Spleen (tissue), 7 donors: ENCODE measurements at regions not wholly inside any gene's neighbourhood (a gene's known extent, or its start where the extent isn't known, plus 50 kb on each side); places are given as distances from the start of the nearest gene placed in this dataset.

Experiments used
- CTCF ChIP-seq, 11 experiments: fragments of 200-600 bp in 7 of 11; fragments of 450-650 bp in 4 of 11; sonication (generic) in 4 of 11; IDR thresholded peaks in 8 of 11; conservative IDR thresholded peaks in 3 of 11; 1 replicate in 7 of 11; 2 replicates in 4 of 11; pipeline versions ENCODE4 v1.4.0 to v1.8.0; 2016 to 2021; ENCODE audit warnings: antibody characterized with exemption in 11 of 11, inconsistent platforms in 4 of 11, mild to moderate bottlenecking in 1 of 11
- POLR2A ChIP-seq, 3 donors: fragments of 450-650 bp; IDR thresholded peaks; one replicate each; pipeline ENCODE4 v1.5.1; 2017; ENCODE audit warnings: antibody characterized with exemption in 3 of 3, mild to moderate bottlenecking in 1 of 3
- POLR2AphosphoS5 ChIP-seq, 3 donors: sonication (generic); formaldehyde crosslinking; IDR thresholded peaks; one replicate each; pipeline ENCODE4 v1.5.1; 2017; ENCODE audit warnings: antibody characterized with exemption in 3 of 3
- donor health status: DM: no; HTN: no; CAD: no; lungs with moderate emphysema.
- donor health status: DM: no; HTN: no; CAD: no.
- donor health status: DM: no; HTN: no; CAD: no.

DNA sequence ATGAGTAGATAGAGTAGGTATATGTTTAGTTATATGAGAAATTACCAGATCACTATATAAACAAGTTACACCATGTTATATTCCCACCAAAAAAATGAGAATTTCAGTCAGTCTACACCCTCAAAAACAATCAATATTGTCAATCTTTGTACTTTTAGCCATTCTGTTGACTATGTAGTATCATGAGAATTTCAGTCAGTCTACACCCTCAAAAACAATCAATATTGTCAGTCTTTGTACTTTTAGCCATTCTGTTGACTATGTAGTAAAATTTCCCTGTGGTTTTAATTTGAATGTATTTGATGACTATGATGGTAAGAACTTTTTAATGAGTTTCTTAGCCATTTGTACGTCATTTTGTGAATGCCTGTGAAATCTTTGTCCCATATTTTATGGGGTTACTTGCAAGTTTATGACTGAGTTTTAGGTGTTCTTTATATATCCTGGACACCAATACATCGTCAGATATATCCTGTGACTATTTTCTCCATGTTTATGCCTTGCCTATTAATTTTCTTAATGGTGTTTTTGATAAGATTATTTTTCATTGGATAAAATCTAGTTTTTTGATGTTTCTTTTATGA, 528.4 kb upstream of the SPHKAP start:
- no peak for TF ChIP-seq POLR2A (IDR thresholded peaks at IDR 0.05)
- TF ChIP-seq CTCF (IDR thresholded peaks at IDR 0.05 in 8 of 11, conservative IDR thresholded peaks at IDR 0.05 in 3 of 11), result no peak
- no peak for TF ChIP-seq POLR2AphosphoS5 (IDR thresholded peaks at IDR 0.05)
